OCI-LY7 (cell line): ENCODE measurements at regions not wholly inside any gene's neighbourhood (a gene's known extent, or its start where the extent isn't known, plus 50 kb on each side); places are given as distances from the start of the nearest gene placed in this dataset.

ENCODE experiments used
- CTCF ChIP-seq: fragments of 200-600 bp; sonication (generic); conservative IDR thresholded peaks from 2 replicates; pipeline ENCODE4 v1.5.1; 2014; ENCODE audit warnings: mild to moderate bottlenecking, antibody characterized with exemption, low read length, moderate library complexity, mixed read lengths
- EZH2phosphoT487 ChIP-seq: fragments of 200-600 bp; sonication (generic); IDR thresholded peaks from 2 replicates; pipeline ENCODE4 v1.6.1; 2018; ENCODE audit warnings: low read depth, borderline replicate concordance, mild to moderate bottlenecking, mixed run types, antibody characterized with exemption, low read length, moderate library complexity, mixed read lengths

- TF ChIP-seq CTCF (no peak), EZH2phosphoT487 (no peak)
Observed at GRCh38 chr11:115104851-115105453, 399.3 kb downstream of the CADM1 start.
